Mesenchymal stem cell (in vitro differentiated cells and primary cell): ENCODE measurements at regions not wholly inside any gene's neighbourhood (a gene's known extent, or its start where the extent isn't known, plus 50 kb on each side); places are given as distances from the start of the nearest gene placed in this dataset.

Experiments used
- DNase-seq: peaks from one replicate; pipeline ENCODE4 v3.0.0-alpha.2; 2013
- H2AFZ ChIP-seq: one replicate; pipeline ENCODE4 v1.6.1; 2013; ENCODE audit warnings: low read depth, mild to moderate bottlenecking, control low read depth, inconsistent platforms, low read length, moderate library complexity
- H2AK5ac ChIP-seq: 2 replicates; pipeline ENCODE4 v1.6.1; 2013; ENCODE audit warnings: low read length, moderate library complexity, mild to moderate bottlenecking, inconsistent platforms; ENCODE audit not compliant: severe bottlenecking
- H2BK120ac ChIP-seq: one replicate; pipeline ENCODE4 v1.6.1; 2013; ENCODE audit warnings: low read depth, mild to moderate bottlenecking, inconsistent platforms, low read length, moderate library complexity
- H2BK12ac ChIP-seq, 2 experiments: one replicate each; pipeline ENCODE4 v1.6.1; 2013; ENCODE audit warnings: inconsistent platforms in 2 of 2, low read length in 2 of 2, mild to moderate bottlenecking in 2 of 2, moderate library complexity in 2 of 2, control low read depth in 1 of 2
- H2BK15ac ChIP-seq: one replicate; pipeline ENCODE4 v1.6.1; 2013; ENCODE audit warnings: mild to moderate bottlenecking, low read depth, inconsistent platforms; ENCODE audit not compliant: poor library complexity, severe bottlenecking
- H2BK5ac ChIP-seq: 2 replicates; pipeline ENCODE4 v1.6.1; 2013; ENCODE audit warnings: low read depth, mild to moderate bottlenecking, low read length, control low read depth, inconsistent platforms; ENCODE audit not compliant: poor library complexity, severe bottlenecking
- H3K14ac ChIP-seq, 2 experiments: one replicate each; pipeline ENCODE4 v1.6.1; 2013; ENCODE audit warnings: inconsistent platforms in 2 of 2, low read length in 2 of 2, control low read depth in 1 of 2, mild to moderate bottlenecking in 1 of 2, moderate library complexity in 1 of 2
- H3K18ac ChIP-seq, 2 experiments: one replicate each; pipeline ENCODE4 v1.6.1; 2013; ENCODE audit warnings: inconsistent platforms in 2 of 2, low read length in 2 of 2, control low read depth in 1 of 2, low read depth in 1 of 2, mild to moderate bottlenecking in 1 of 2
- H3K23ac ChIP-seq, 2 experiments: one replicate each; pipeline ENCODE4 v1.6.1; 2013; ENCODE audit warnings: inconsistent platforms in 2 of 2, low read length in 2 of 2, mild to moderate bottlenecking in 2 of 2, moderate library complexity in 2 of 2, control low read depth in 1 of 2
- H3K27ac ChIP-seq: 2 replicates; pipeline ENCODE4 v1.5.1; 2013; ENCODE audit warnings: mild to moderate bottlenecking, moderate library complexity, low read length, control low read depth, inconsistent platforms; ENCODE audit not compliant: poor library complexity, severe bottlenecking
- H3K27me3 ChIP-seq, 2 experiments: 2 replicates each; pipeline versions ENCODE4 v1.6.1 to v1.7.0; 2013; ENCODE audit warnings: low read length in 2 of 2, mild to moderate bottlenecking in 2 of 2, moderate library complexity in 2 of 2, control low read depth in 1 of 2, inconsistent platforms in 1 of 2; ENCODE audit not compliant: control insufficient read depth in 1 of 2, insufficient read depth in 1 of 2
- H3K36me3 ChIP-seq, 2 experiments: 2 replicates each; pipeline versions ENCODE4 v1.6.1 to v1.7.0; 2013; ENCODE audit warnings: low read length in 2 of 2, control low read depth in 1 of 2, inconsistent platforms in 1 of 2, low read depth in 1 of 2, mild to moderate bottlenecking in 1 of 2; ENCODE audit not compliant: insufficient read depth in 2 of 2, control insufficient read depth in 1 of 2
- H3K4ac ChIP-seq, 2 experiments: one replicate each; pipeline ENCODE4 v1.6.1; 2013; ENCODE audit warnings: inconsistent platforms in 2 of 2, low read length in 2 of 2, mild to moderate bottlenecking in 2 of 2, moderate library complexity in 2 of 2, control low read depth in 1 of 2, low read depth in 1 of 2
- H3K4me1 ChIP-seq: 2 replicates; pipeline ENCODE4 v1.6.1; 2013; ENCODE audit warnings: low read depth, low read length, control low read depth; ENCODE audit not compliant: control insufficient read depth, insufficient read depth
- H3K4me2 ChIP-seq: 2 replicates; pipeline ENCODE4 v1.6.1; 2013; ENCODE audit warnings: low read length, mild to moderate bottlenecking, inconsistent platforms; ENCODE audit not compliant: poor library complexity, severe bottlenecking
- H3K4me3 ChIP-seq, 2 experiments: 2 replicates each; pipeline versions ENCODE4 v1.5.1 to v1.7.0; 2013; ENCODE audit warnings: low read length in 2 of 2, mild to moderate bottlenecking in 2 of 2, control low read depth in 1 of 2, low read depth in 1 of 2; ENCODE audit not compliant: insufficient read depth in 1 of 2
- H3K79me1 ChIP-seq: replicated peaks from 2 replicates; pipeline ENCODE4 v1.6.1; 2013; ENCODE audit warnings: mild to moderate bottlenecking, control low read depth, low read length, inconsistent platforms; ENCODE audit not compliant: poor library complexity, severe bottlenecking
- H3K9ac ChIP-seq: 2 replicates; pipeline ENCODE4 v1.7.0; 2013; ENCODE audit warnings: mild to moderate bottlenecking, low read length, moderate library complexity
- H3K9me3 ChIP-seq: 2 replicates; pipeline ENCODE4 v1.7.0; 2013; ENCODE audit warnings: mild to moderate bottlenecking, low read length; ENCODE audit not compliant: control insufficient read depth
- H4K8ac ChIP-seq: one replicate; pipeline ENCODE4 v1.6.1; 2013; ENCODE audit warnings: inconsistent platforms, mild to moderate bottlenecking, low read length, moderate library complexity
- H4K91ac ChIP-seq: one replicate; pipeline ENCODE4 v1.6.1; 2013; ENCODE audit warnings: mild to moderate bottlenecking, low read length, inconsistent platforms
- WGBS: methylation state at CpG from one replicate; pipeline ENCODE4 v1.1.7; 2013; ENCODE audit warnings: mixed read lengths; 5-methylcytosine and 5-hydroxymethylcytosine counted together

DNA sequence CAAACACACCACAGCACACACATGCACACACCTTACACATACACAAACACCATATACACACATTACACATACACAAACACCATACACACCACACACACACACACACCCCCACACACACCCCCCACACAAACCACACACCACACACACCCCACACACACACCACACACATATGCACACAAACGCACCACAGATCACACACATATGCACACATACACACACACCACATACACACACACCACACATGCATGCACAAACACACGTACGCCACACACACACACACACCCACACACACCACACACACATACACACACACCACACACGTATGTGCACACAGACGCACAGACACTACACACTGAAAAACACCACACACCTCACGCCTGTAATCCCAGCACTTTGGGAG lies 166.0 kb downstream of the AHSP start:
- Histone ChIP-seq H2BK12ac (no peak overlapping the region), H2BK15ac (no peak overlapping the region), H2AK5ac (no peak overlapping the region), H3K23ac (no peak overlapping the region), H4K91ac (peak overlapping the region; percentile 23), H3K27me3 (peaks cover 16 to 19% of the 10 kb centered on the region in 2 experiments), H3K4me3 (no peak overlapping the region), H3K9me3 (no peaks in the 10 kb centered on the region), H3K18ac (no peak overlapping the region), H3K4ac (no peak overlapping the region), H4K8ac (no peak overlapping the region), H3K14ac (no peak overlapping the region), H3K79me1 (no peaks in the 10 kb centered on the region), H3K4me1 (peaks cover 2% of the 10 kb centered on the region), H2AFZ (no peak overlapping the region), H3K4me2 (no peak overlapping the region), H2BK5ac (no peak overlapping the region), H3K9ac (no peak overlapping the region), H2BK120ac (no peak overlapping the region), H3K36me3 (no peaks in the 10 kb centered on the region), H3K27ac (no peak overlapping the region)
- WGBS = 96% methylated on average over 5 of the region's 6 CpGs
- no peak for DNase-seq

DNA sequence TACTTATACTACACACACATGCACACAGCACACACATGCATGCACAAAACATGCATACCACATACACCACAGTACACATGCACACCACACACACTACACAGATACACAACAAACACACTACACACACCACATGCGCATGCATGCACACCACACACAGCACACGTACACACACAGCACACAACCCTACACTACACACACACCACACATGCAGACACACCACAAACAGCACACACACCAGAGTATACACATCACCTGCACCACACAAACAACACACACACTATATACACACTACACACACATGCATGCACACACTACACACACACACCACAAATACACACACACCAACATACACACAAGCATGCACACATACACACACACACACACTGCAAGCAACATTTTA lies 166.8 kb downstream of the AHSP start:
- H3K4ac ChIP-seq = no peak overlapping the region
- WGBS = 83% methylated on average over 2 of the region's 2 CpGs

DNA sequence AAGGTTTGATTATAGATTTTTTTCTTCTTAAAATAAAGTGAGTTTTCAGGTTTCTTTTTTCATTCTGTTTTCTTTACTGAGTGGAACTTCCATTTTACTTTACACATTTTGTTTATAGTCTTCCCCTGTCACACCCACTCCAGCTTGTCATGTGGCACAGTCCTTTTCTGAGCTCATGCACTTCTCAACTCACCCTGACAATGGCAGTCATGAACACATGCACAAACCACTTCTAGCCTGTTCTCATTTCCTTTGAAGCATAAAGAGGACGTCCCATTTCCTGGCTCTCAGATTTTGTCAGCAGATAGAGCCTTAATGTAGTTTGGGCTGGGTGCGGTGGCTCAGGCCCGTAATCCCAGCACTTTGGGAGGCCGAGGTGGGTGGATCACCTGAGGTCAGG lies 168.0 kb downstream of the AHSP start:
- Histone ChIP-seq H2BK15ac (no peak overlapping the region), H3K79me1 (no peaks in the 10 kb centered on the region), H3K9me3 (no peaks in the 10 kb centered on the region), H4K91ac (no peak overlapping the region), H3K27ac (no peak overlapping the region), H4K8ac (no peak overlapping the region), H3K27me3 (peaks cover 27 to 28% of the 10 kb centered on the region in 2 experiments), H2AFZ (no peak overlapping the region), H3K4ac (no peak overlapping the region), H3K9ac (no peak overlapping the region), H3K14ac (no peak overlapping the region), H3K4me3 (no peak overlapping the region), H2BK120ac (no peak overlapping the region), H3K4me2 (no peak overlapping the region), H3K18ac (no peak overlapping the region), H3K36me3 (no peaks in the 10 kb centered on the region), H2AK5ac (no peak overlapping the region), H2BK5ac (no peak overlapping the region), H3K23ac (no peak overlapping the region), H3K4me1 (peaks cover 5% of the 10 kb centered on the region), H2BK12ac (no peak overlapping the region)
- WGBS = 53% methylated on average over 3 of the region's 4 CpGs
- no peak for DNase-seq

More for the DNA sequence above, 166.8 kb downstream of the AHSP start:
- Histone ChIP-seq H4K91ac (no peak overlapping the region), H3K9ac (no peak overlapping the region), H2BK12ac (peak overlapping the region in 1 of 2 experiments; percentile 6), H3K23ac (no peak overlapping the region), H3K4me3 (no peak overlapping the region), H3K27me3 (peaks cover 23 to 26% of the 10 kb centered on the region in 2 experiments), H3K9me3 (no peaks in the 10 kb centered on the region), H2BK15ac (no peak overlapping the region), H2AFZ (no peak overlapping the region), H3K27ac (no peak overlapping the region), H3K14ac (peak overlapping the region in 1 of 2 experiments; percentile 76), H3K4me2 (no peak overlapping the region), H3K18ac (no peak overlapping the region), H3K36me3 (no peaks in the 10 kb centered on the region), H3K79me1 (no peaks in the 10 kb centered on the region), H2BK120ac (no peak overlapping the region), H3K4me1 (peaks cover 2% of the 10 kb centered on the region), H2AK5ac (no peak overlapping the region), H2BK5ac (no peak overlapping the region), H4K8ac (no peak overlapping the region)
- no peak for DNase-seq

DNA sequence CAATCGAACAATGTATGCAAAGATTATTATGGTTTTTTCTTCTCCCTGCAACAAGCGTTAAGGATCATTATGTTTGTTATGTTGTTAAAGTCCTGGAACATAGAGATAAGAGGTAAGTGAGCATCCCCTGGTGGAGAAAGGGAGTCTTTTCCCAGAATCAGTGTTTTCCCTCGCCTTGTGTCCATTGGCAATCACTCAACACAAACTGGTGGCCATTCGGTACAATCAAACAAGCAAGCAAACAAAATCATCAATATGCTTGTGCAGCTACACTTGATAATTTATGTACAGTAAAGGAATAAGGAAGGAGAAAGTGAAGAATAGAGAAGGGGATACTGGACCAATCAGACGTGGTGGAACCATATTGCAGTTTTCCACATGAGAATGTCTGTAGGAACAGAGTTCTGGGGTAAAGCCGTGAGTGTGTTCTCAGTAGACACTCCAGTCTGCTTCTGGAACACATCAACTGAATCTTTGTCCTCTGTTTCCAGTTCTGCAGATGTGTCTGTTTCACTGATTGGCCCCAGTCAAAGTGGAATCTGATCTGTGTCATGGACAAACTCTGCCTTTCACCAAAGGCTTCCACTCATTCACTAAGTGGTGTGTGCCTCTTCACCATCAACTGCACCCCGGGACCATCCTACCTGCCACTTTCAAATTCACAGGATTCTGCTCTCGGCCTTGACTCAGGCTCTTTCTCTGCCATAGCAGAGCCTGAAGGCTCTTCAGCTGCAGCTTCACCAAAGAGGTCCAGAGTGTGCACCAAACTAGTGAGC lies 169.5 kb downstream of the AHSP start:
- DNase-seq = peak; percentile 41
- WGBS = 59% methylated on average over 5 of the region's 8 CpGs

More for the DNA sequence above, 169.5 kb downstream of the AHSP start:
- H3K4me1 ChIP-seq = peaks cover 9% of the 10 kb centered on the region
- H3K79me1 ChIP-seq = no peaks in the 10 kb centered on the region
- H3K9me3 ChIP-seq = no peaks in the 10 kb centered on the region
- no peak overlapping the region for H3K23ac ChIP-seq
- H2BK5ac ChIP-seq = no peak overlapping the region
- no peak overlapping the region for H3K9ac ChIP-seq
- H4K91ac ChIP-seq = no peak overlapping the region
- no peaks in the 10 kb centered on the region for H3K36me3 ChIP-seq
- H3K4ac ChIP-seq = no peak overlapping the region
- H2BK120ac ChIP-seq = no peak overlapping the region
- no peak overlapping the region for H2AK5ac ChIP-seq
- H3K27ac ChIP-seq = no peak overlapping the region
- H3K18ac ChIP-seq = no peak overlapping the region
- H3K4me3 ChIP-seq = no peak overlapping the region
- peaks cover 27 to 28% of the 10 kb centered on the region in 2 experiments for H3K27me3 ChIP-seq
- H4K8ac ChIP-seq = no peak overlapping the region
- no peak overlapping the region for H3K4me2 ChIP-seq
- H3K14ac ChIP-seq = no peak overlapping the region
- H2AFZ ChIP-seq = no peak overlapping the region
- no peak overlapping the region for H2BK15ac ChIP-seq
- no peak overlapping the region for H2BK12ac ChIP-seq
